A673 (cell line): ENCODE measurements at regions not wholly inside any gene's neighbourhood (a gene's known extent, or its start where the extent isn't known, plus 50 kb on each side); places are given as distances from the start of the nearest gene placed in this dataset.

ENCODE experiments used
- BruUV-seq: library from RNA; stranded (reverse); fragments of 400-500 nt; replicated peaks from 2 replicates; lab custom pipeline; 2021; lab: Mats Ljungman, UMichigan
- CTCF ChIA-PET: fragments of 300-600 bp; sonication (Branson Sonifier 250); formaldehyde crosslinking; loops from one replicate; lab custom pipeline; 2022; ENCODE audit warnings: antibody characterized with exemption; lab: Charles Lee
- POLR2A ChIA-PET: fragments of 300-600 bp; sonication (Branson Sonifier 250); formaldehyde crosslinking; loops from one replicate; lab custom pipeline; 2022; ENCODE audit warnings: antibody characterized with exemption; ENCODE audit not compliant: low non-redundant PET; lab: Charles Lee
- DNase-seq: peaks from one replicate; pipeline ENCODE4 v3.0.0-alpha.2; 2015; ENCODE audit warnings: low spot score
- H3K27ac ChIP-seq: fragments of 200-600 bp; sonication (generic); 2 replicates; pipeline ENCODE4 v1.5.1; 2016; ENCODE audit warnings: mixed run types, low read depth, mild to moderate bottlenecking, mixed read lengths, antibody characterized with exemption, low read length; ENCODE audit not compliant: poor library complexity, severe bottlenecking
- H3K27me3 ChIP-seq: fragments of 200-600 bp; sonication (generic); replicated peaks from 2 replicates; pipeline ENCODE4 v1.6.1; 2017; ENCODE audit warnings: mixed run types, low read depth, mild to moderate bottlenecking, mixed read lengths, antibody characterized with exemption, low read length; ENCODE audit not compliant: insufficient read depth, poor library complexity
- H3K36me3 ChIP-seq: fragments of 200-600 bp; sonication (generic); 2 replicates; pipeline ENCODE4 v1.6.1; 2016; ENCODE audit warnings: mixed run types, mild to moderate bottlenecking, mixed read lengths, antibody characterized with exemption, low read length; ENCODE audit not compliant: insufficient read depth, poor library complexity, severe bottlenecking
- H3K4me1 ChIP-seq: fragments of 200-600 bp; sonication (generic); 2 replicates; pipeline ENCODE4 v1.6.1; 2017; ENCODE audit warnings: mixed run types, mild to moderate bottlenecking, mixed read lengths, antibody characterized with exemption, low read length; ENCODE audit not compliant: insufficient read depth, poor library complexity, severe bottlenecking
- H3K4me3 ChIP-seq: fragments of 200-600 bp; sonication (generic); 2 replicates; pipeline ENCODE4 v1.5.1; 2016; ENCODE audit warnings: low read depth, mixed run types, mild to moderate bottlenecking, mixed read lengths, low read length; ENCODE audit not compliant: poor library complexity, severe bottlenecking
- H3K9me3 ChIP-seq: fragments of 200-600 bp; sonication (generic); 2 replicates; pipeline ENCODE4 v1.6.1; 2016; ENCODE audit warnings: mixed run types, low read depth, mild to moderate bottlenecking, mixed read lengths, antibody characterized with exemption, low read length; ENCODE audit not compliant: poor library complexity, severe bottlenecking
- CTCF ChIP-seq: fragments of 300-800, 200-600 bp; sonication (generic); conservative IDR thresholded peaks from 2 replicates; pipeline ENCODE4 v1.5.1; 2017; ENCODE audit warnings: low read depth, mild to moderate bottlenecking, antibody characterized with exemption, low read length, moderate library complexity, mixed read lengths
- EZH2 ChIP-seq: fragments of 200-600 bp; sonication (generic); IDR thresholded peaks from 2 replicates; pipeline ENCODE4 v1.6.1; 2017; ENCODE audit warnings: borderline replicate concordance, low read depth, mild to moderate bottlenecking, mixed read lengths, antibody characterized with exemption, low read length; ENCODE audit not compliant: poor library complexity, severe bottlenecking
- intact Hi-C: fragments of 100-400 bp; cut with micrococcal nuclease; formaldehyde crosslinking; loops from one replicate; pipeline ENCODE4 v1.10.0; 2022; ENCODE audit not compliant: unreplicated experiment

GRCh38 chr9:31629292-31629691, 755.2 kb upstream of the ACO1 start:
- no peak overlapping the region for H3K4me3 ChIP-seq
- no TSS peak for BruUV-seq
- no peak for TF ChIP-seq CTCF
- no peak for TF ChIP-seq EZH2
- intact Hi-C loops, result no loop called here
- H3K9me3 ChIP-seq, result peaks cover 5% of the 10 kb centered on the region
- H3K27ac ChIP-seq, result no peak overlapping the region
- no peaks in the 10 kb centered on the region for H3K27me3 ChIP-seq
- DNase-seq, result no peak
- POLR2A ChIA-PET, result no interaction called here
- H3K4me1 ChIP-seq, result no peaks in the 10 kb centered on the region
- CTCF ChIA-PET, result no interaction called here
- H3K36me3 ChIP-seq, result no peaks in the 10 kb centered on the region

GRCh38 chr9:31637265-31637664, 747.2 kb upstream of the ACO1 start:
- Histone ChIP-seq H3K27me3 (no peaks in the 10 kb centered on the region), H3K4me3 (no peak overlapping the region), H3K27ac (no peak overlapping the region), H3K36me3 (no peaks in the 10 kb centered on the region), H3K9me3 (no peaks in the 10 kb centered on the region), H3K4me1 (no peaks in the 10 kb centered on the region)
- intact Hi-C loops, result no loop called here
- CTCF ChIA-PET, result no interaction called here
- POLR2A ChIA-PET, result no interaction called here
- TF ChIP-seq CTCF (no peak), EZH2 (no peak)
- no TSS peak for BruUV-seq
- DNase-seq, result no peak

GRCh38 chr9:31637861-31638260, 746.6 kb upstream of the ACO1 start:
- Histone ChIP-seq H3K27ac (no peak overlapping the region), H3K36me3 (no peaks in the 10 kb centered on the region), H3K27me3 (no peaks in the 10 kb centered on the region), H3K9me3 (no peaks in the 10 kb centered on the region), H3K4me1 (no peaks in the 10 kb centered on the region), H3K4me3 (no peak overlapping the region)
- POLR2A ChIA-PET, result no interaction called here
- intact Hi-C loops, result no loop called here
- CTCF ChIA-PET, result no interaction called here
- no peak for TF ChIP-seq CTCF
- no peak for TF ChIP-seq EZH2
- DNase-seq, result no peak
- BruUV-seq, result no TSS peak
